ENCODE measurements at regions not wholly inside any gene's neighbourhood (a gene's known extent, or its start where the extent isn't known, plus 50 kb on each side); places are given as distances from the start of the nearest gene placed in this dataset.

DNA sequence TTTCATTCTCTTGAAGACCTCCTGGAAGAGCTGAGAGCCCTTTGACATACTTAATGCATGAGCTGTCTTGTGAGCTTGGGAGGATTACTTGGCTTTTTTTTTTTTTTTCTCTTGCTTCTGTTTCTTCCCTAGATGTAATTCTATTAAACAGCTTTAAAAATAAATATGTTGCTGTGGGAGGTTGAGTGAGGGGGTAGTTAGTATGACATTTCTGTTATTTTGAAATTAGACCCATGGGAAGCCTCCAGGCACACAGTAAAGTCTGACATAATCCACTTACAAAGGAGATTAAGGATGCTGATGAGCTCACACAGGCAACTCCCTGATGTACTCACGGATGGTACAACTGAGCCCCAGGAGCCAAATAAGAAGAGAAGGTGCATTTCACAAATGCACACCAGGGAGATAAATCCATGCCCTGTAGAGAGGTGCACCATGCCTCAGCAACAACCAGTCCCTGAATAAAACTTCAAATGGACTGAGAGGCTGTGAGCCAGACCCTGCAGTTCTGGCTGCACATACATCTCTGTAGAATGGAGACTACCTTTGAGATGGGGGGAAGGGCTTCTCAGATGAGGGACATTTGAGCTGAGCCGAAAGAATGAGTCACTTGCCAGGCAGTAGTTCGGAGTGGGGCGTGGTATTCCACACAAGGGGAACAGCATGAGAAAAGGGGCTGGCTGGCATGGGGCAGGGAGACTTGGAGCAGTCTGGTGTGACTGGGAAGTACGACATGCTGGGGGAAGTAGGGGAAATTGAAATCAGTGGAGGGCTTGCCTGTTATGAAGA lies 68.7 kb downstream of the ACTL7B start:
- no peak overlapping the region for H3K4me3 ChIP-seq (ENCODE audit: low read depth, low read length)
- TF ChIP-seq CTCF (IDR thresholded peaks at IDR 0.05; ENCODE audit: borderline replicate concordance, insufficient read depth, low read depth, low read length): no peak

DNA sequence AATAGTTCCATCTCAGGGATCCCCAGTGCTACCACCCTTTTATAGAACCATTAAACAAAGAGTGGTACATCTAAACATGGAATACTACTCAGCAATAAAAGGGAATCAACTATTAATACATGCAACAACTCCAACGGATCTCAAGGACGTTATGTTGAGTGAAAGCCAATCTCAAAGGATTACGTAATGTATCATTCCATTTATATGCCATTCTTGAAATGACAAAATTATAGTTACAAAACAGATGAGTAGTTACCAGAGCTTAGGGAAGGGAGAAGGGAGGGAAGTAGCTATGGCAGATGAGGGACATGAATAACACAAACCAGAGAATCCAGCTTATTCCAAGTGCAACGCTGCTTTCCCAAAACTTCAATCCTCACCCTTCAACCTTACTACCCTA lies 69.5 kb downstream of the ACTL7B start:
- no peak for TF ChIP-seq CTCF (IDR thresholded peaks at IDR 0.05; ENCODE audit: borderline replicate concordance, insufficient read depth, low read depth, low read length)
- no peak overlapping the region for H3K4me3 ChIP-seq (ENCODE audit: low read depth, low read length)

- TF ChIP-seq CTCF (IDR thresholded peaks at IDR 0.05; ENCODE audit: borderline replicate concordance, insufficient read depth, low read depth, low read length): no peak
- H3K4me3 ChIP-seq (ENCODE audit: low read depth, low read length): no peak overlapping the region
These were observed 70.8 kb downstream of the ACTL7B start for GRCh38 chr9:108784998-108785397.

- TF ChIP-seq CTCF (IDR thresholded peaks at IDR 0.05; ENCODE audit: borderline replicate concordance, insufficient read depth, low read depth, low read length): no peak
- no peak overlapping the region for H3K4me3 ChIP-seq (ENCODE audit: low read depth, low read length)
These were observed 71.9 kb downstream of the ACTL7B start for GRCh38 chr9:108783731-108784495.

DNA sequence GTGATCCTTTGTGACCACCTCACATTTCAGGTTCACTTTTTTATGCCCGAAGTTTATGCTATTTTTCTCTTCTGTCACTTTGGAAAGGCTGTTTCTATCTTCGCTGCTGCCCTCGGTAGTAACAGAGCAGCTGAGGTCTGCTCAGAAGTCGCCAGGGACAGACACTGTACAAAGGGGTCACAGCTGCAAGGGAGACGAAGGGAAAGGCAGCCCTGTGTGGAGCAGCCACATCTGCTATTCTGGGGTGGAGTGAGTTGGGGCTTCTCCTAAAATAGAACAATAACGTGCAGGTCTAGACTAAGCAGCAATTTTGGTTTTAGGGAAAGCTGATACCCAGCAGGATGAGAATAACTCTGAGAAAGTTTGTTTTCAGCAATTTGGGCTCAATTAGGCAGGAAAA lies 72.5 kb downstream of the ACTL7B start:
- H3K4me3 ChIP-seq (ENCODE audit: low read depth, low read length): no peak overlapping the region
- no peak for TF ChIP-seq CTCF (IDR thresholded peaks at IDR 0.05; ENCODE audit: borderline replicate concordance, insufficient read depth, low read depth, low read length)

GRCh38 chr9:108780942-108781734 lies 74.6 kb downstream of the ACTL7B start:
- H3K4me3 ChIP-seq (ENCODE audit: low read depth, low read length): no peak overlapping the region
- no peak for TF ChIP-seq CTCF (IDR thresholded peaks at IDR 0.05; ENCODE audit: borderline replicate concordance, insufficient read depth, low read depth, low read length)

Measured in GM12875 (cell line).